Panc1 (cell line): ENCODE measurements at regions not wholly inside any gene's neighbourhood (a gene's known extent, or its start where the extent isn't known, plus 50 kb on each side); places are given as distances from the start of the nearest gene placed in this dataset.

Source experiments
- CTCF ChIP-seq: fragments of 450-650 bp; IDR thresholded peaks from 2 replicates; pipeline ENCODE4 v1.5.1; 2017; ENCODE audit warnings: mild to moderate bottlenecking
- POLR2AphosphoS5 ChIP-seq: IDR thresholded peaks from 2 replicates; pipeline ENCODE4 v1.6.1; 2012; ENCODE audit warnings: mild to moderate bottlenecking, low read depth, low read length, moderate library complexity
- SIN3A ChIP-seq: IDR thresholded peaks from 2 replicates; pipeline ENCODE4 v1.6.1; 2012; ENCODE audit warnings: low read depth, mild to moderate bottlenecking, low read length, moderate library complexity, borderline replicate concordance; ENCODE audit not compliant: insufficient read depth
- TF ChIP-seq, protein P1 (sequence below), 2 experiments: IDR thresholded peaks; 2 replicates each; pipeline ENCODE4 v1.6.1; 2011 to 2012; ENCODE audit warnings: low read depth in 2 of 2, control low read depth in 1 of 2, low read length in 1 of 2, mild to moderate bottlenecking in 1 of 2, moderate library complexity in 1 of 2; ENCODE audit not compliant: insufficient read depth in 1 of 2

GRCh38 chr18:37624318-37624717, 58.7 kb upstream of the CELF4 start:
- TF ChIP-seq CTCF: no peak
- TF ChIP-seq, protein P1, sequence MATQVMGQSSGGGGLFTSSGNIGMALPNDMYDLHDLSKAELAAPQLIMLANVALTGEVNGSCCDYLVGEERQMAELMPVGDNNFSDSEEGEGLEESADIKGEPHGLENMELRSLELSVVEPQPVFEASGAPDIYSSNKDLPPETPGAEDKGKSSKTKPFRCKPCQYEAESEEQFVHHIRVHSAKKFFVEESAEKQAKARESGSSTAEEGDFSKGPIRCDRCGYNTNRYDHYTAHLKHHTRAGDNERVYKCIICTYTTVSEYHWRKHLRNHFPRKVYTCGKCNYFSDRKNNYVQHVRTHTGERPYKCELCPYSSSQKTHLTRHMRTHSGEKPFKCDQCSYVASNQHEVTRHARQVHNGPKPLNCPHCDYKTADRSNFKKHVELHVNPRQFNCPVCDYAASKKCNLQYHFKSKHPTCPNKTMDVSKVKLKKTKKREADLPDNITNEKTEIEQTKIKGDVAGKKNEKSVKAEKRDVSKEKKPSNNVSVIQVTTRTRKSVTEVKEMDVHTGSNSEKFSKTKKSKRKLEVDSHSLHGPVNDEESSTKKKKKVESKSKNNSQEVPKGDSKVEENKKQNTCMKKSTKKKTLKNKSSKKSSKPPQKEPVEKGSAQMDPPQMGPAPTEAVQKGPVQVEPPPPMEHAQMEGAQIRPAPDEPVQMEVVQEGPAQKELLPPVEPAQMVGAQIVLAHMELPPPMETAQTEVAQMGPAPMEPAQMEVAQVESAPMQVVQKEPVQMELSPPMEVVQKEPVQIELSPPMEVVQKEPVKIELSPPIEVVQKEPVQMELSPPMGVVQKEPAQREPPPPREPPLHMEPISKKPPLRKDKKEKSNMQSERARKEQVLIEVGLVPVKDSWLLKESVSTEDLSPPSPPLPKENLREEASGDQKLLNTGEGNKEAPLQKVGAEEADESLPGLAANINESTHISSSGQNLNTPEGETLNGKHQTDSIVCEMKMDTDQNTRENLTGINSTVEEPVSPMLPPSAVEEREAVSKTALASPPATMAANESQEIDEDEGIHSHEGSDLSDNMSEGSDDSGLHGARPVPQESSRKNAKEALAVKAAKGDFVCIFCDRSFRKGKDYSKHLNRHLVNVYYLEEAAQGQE (IDR thresholded peaks at IDR 0.05; ENCODE audit: insufficient read depth in 1 of 2, low read depth in 2 of 2, low read length in 1 of 2): no peak
- TF ChIP-seq POLR2AphosphoS5: no peak
- TF ChIP-seq SIN3A: no peak
